ENCODE measurements at regions not wholly inside any gene's neighbourhood (a gene's known extent, or its start where the extent isn't known, plus 50 kb on each side); places are given as distances from the start of the nearest gene placed in this dataset.

GRCh38 chr2:128621074-128621473, 302.4 kb upstream of the HS6ST1 start:
- Histone ChIP-seq H4K20me1 (ENCODE audit: low read depth, low read length) (no peaks in the 10 kb centered on the region), H3K9me2 (replicated peaks; ENCODE audit: insufficient read depth, low read length) (no peaks in the 10 kb centered on the region), H3K27me3 (ENCODE audit: low read length) (no peaks in the 10 kb centered on the region), H3K9me3 (ENCODE audit: insufficient read depth, low read length) (no peaks in the 10 kb centered on the region), H3F3A (ENCODE audit: insufficient read depth) (no peaks in the 10 kb centered on the region), H3K36me3 (ENCODE audit: low read length) (no peaks in the 10 kb centered on the region), H3K79me2 (ENCODE audit: insufficient read depth, low read length) (no peaks in the 10 kb centered on the region), H2AFZ (ENCODE audit: low read depth, low read length, severe bottlenecking) (no peak overlapping the region), H3K4me3 (ENCODE audit: insufficient read depth, low read length, poor library complexity, severe bottlenecking) (no peak overlapping the region), H3K27ac (ENCODE audit: low read depth, low read length) (no peak overlapping the region), H3K9ac (ENCODE audit: low read length) (no peak overlapping the region), H3K4me2 (ENCODE audit: low read depth, low read length, poor library complexity, severe bottlenecking) (no peak overlapping the region)
- TF ChIP-seq CTCF (IDR thresholded peaks at IDR 0.05; ENCODE audit: insufficient read depth, low read length, poor library complexity, severe bottlenecking) (no peak), EZH2phosphoT487 (conservative IDR thresholded peaks at IDR 0.05; ENCODE audit: low read length) (no peak)

- Histone ChIP-seq H3K79me2 (ENCODE audit: insufficient read depth, low read length) (no peaks in the 10 kb centered on the region), H3K4me2 (ENCODE audit: low read depth, low read length, poor library complexity, severe bottlenecking) (no peak overlapping the region), H3K27me3 (ENCODE audit: low read length) (no peaks in the 10 kb centered on the region), H3F3A (ENCODE audit: insufficient read depth) (no peaks in the 10 kb centered on the region), H3K36me3 (ENCODE audit: low read length) (no peaks in the 10 kb centered on the region), H3K27ac (ENCODE audit: low read depth, low read length) (no peak overlapping the region), H3K9me3 (ENCODE audit: insufficient read depth, low read length) (no peaks in the 10 kb centered on the region), H3K9me2 (replicated peaks; ENCODE audit: insufficient read depth, low read length) (no peaks in the 10 kb centered on the region), H3K4me3 (ENCODE audit: insufficient read depth, low read length, poor library complexity, severe bottlenecking) (no peak overlapping the region), H4K20me1 (ENCODE audit: low read depth, low read length) (no peaks in the 10 kb centered on the region), H3K9ac (ENCODE audit: low read length) (no peak overlapping the region), H2AFZ (ENCODE audit: low read depth, low read length, severe bottlenecking) (no peak overlapping the region)
- TF ChIP-seq EZH2phosphoT487 (conservative IDR thresholded peaks at IDR 0.05; ENCODE audit: low read length) (no peak), CTCF (IDR thresholded peaks at IDR 0.05; ENCODE audit: insufficient read depth, low read length, poor library complexity, severe bottlenecking) (no peak)
Observed at GRCh38 chr2:128622371-128622770, 303.7 kb upstream of the HS6ST1 start.

- Histone ChIP-seq H3K79me2 (ENCODE audit: insufficient read depth, low read length) (no peaks in the 10 kb centered on the region), H3K36me3 (ENCODE audit: low read length) (no peaks in the 10 kb centered on the region), H3K4me2 (ENCODE audit: low read depth, low read length, poor library complexity, severe bottlenecking) (no peak overlapping the region), H3K27me3 (ENCODE audit: low read length) (no peaks in the 10 kb centered on the region), H3K27ac (ENCODE audit: low read depth, low read length) (no peak overlapping the region), H3K9ac (ENCODE audit: low read length) (no peak overlapping the region), H3K9me2 (replicated peaks; ENCODE audit: insufficient read depth, low read length) (no peaks in the 10 kb centered on the region), H2AFZ (ENCODE audit: low read depth, low read length, severe bottlenecking) (no peak overlapping the region), H3F3A (ENCODE audit: insufficient read depth) (no peaks in the 10 kb centered on the region), H3K4me3 (ENCODE audit: insufficient read depth, low read length, poor library complexity, severe bottlenecking) (no peak overlapping the region), H4K20me1 (ENCODE audit: low read depth, low read length) (no peaks in the 10 kb centered on the region), H3K9me3 (ENCODE audit: insufficient read depth, low read length) (no peaks in the 10 kb centered on the region)
- TF ChIP-seq CTCF (IDR thresholded peaks at IDR 0.05; ENCODE audit: insufficient read depth, low read length, poor library complexity, severe bottlenecking), result no peak
- no peak for TF ChIP-seq EZH2phosphoT487 (conservative IDR thresholded peaks at IDR 0.05; ENCODE audit: low read length)
Observed at GRCh38 chr2:128622955-128623620, 304.4 kb upstream of the HS6ST1 start.
